ENCODE measurements at regions not wholly inside any gene's neighbourhood (a gene's known extent, or its start where the extent isn't known, plus 50 kb on each side); places are given as distances from the start of the nearest gene placed in this dataset.

DNA sequence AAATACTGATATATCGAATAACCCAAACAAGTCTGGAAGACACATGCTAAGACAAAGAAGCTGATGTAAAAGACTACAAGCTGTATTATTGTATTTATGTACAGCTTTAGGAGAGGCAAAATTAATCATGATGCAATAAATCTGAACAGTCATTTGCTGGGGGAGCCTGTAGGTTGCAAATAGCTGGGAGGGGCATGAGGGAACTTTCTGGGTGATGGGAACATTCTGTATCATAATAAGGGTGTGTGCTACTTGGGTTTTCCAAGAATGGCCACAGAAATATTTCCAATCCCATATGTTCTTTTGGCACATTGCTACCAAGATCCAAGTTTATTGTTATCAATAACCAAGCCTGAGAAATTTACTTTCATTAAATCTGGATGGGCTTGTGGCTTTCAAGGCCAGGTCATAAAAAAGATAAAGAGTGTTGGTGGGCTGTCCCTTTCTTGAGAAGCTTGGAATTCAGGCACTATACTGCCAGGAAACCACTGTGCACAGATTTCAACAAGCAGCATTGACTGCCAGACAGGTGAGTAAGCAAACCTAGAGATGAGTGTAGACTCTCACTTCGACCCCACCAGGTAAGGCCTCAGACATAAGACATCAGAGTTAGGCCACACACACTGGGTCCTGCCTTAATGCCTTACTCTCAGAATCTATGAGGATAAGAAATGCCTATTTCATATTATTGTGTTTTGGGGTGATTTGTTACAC is 629.7 kb upstream of the FZD8 start:
- no peak for DNase-seq

DNA sequence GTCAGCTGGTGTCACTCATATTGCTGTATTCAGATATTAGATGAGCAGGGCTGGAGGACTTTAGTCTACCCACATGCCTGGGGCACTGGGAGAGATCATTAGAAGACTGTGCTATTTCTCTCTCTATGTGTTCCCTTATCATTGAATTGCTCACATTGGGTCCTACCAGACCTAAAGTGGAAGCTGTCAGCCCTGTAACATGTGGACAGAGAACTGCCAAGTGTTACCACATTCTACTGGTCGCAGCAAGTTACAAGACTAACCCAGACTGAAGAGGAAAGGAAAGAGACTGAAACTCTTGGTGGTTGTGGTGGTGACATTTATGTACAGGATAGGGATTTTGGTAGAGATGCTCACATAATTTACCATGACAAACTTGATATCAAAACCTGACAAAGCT is 627.1 kb upstream of the FZD8 start:
- DNase-seq = no peak

DNA sequence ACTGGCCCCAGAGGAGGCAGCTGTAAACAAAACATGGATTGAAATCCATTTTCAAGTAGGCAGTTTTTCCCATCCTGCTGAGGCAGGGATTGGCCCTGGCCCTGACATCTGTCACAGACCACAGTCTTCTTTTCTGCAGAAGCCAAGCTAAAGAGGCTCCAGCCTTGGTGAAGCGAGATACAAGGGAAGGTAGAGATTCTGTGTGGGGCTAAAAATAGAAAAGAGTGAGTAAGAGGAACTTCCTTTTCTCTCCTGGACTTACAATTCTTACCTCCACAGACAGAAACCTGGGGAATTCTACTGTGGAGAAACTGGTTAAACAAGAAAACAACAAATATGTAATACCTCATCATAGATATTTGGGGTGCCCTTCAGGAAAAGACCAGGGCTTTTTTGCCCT is 624.8 kb upstream of the FZD8 start:
- DNase-seq = no peak

- no peak for DNase-seq
These were observed 623.6 kb upstream of the FZD8 start for GRCh38 chr10:36265741-36266140.

- DNase-seq = no peak
These were observed 621.8 kb upstream of the FZD8 start for GRCh38 chr10:36263871-36264270.

DNA sequence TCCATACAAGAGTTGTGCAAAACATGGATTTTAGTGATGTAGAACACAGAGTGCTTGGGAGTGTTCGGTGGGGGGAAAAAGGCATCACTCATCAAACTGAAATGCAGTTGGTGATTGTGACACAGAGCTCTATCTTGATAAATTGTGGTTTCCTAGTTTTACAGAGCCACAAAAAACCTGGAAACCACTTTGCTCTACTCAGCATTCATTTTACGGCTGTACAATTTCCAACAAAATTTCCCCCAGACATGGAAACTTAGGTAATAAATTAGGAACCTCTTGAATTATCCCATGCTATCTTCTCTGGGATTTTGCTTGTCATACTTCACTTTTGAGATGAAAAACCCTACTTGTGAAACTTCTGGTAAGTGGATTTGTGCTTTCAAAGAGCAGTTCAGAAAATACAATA is 614.9 kb upstream of the FZD8 start:
- no peak for DNase-seq

DNA sequence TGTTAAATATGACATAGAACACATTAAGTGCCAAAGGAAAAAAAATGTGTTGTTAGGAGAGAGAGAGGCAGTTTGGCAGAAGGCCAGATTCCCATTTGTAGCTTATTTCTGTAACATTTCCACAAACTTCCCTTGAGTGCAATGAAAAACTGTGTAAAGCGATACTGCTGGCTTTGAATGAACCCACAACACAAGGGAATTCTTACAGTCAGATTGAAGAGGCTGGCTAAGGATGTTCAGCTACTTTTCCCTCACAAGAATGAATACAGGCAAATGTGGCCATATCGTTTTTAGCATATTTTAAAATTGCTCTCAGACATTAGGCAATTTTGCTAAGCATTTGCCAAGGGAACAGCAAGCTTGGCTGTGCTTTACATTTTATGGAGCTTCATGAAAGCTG is 614.1 kb upstream of the FZD8 start:
- no peak for DNase-seq

DNA sequence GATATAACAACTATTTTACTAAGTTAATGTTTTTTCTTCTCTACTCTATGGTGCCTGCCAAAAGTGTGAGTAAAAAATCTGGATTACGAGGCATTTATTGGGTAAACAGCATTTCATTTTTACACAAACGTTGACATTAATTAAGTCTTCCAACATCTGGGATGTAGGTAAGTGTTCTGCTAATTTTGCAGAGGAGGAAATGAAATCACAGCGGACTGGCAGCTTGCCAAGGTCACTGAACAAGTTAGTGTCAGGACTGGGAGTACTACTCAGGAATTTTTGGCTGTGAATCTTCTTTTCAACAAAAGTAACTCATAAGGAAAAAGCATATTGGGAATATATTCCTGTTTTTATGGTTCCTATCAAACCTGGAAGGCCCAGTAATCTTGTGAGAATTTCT is 612.1 kb upstream of the FZD8 start:
- DNase-seq = no peak

DNA sequence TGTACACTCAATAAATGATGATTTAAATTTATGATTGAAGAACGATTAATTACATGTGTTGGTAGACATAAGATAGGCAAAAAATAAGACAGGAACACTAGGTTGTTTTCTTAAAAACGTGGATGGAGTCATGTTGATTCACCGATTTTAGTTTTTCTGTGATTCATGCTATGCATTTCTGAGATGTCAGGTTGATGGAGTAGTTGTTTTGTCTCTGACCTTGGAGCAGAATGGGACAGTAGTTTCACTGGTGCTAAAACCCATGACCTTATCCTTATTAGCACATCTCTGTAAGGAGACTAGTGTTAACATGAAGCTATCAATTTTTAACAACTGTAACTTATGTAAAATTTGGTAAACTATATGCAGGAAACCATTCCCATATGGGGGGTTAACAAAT is 611.6 kb upstream of the FZD8 start:
- no peak for DNase-seq

DNA sequence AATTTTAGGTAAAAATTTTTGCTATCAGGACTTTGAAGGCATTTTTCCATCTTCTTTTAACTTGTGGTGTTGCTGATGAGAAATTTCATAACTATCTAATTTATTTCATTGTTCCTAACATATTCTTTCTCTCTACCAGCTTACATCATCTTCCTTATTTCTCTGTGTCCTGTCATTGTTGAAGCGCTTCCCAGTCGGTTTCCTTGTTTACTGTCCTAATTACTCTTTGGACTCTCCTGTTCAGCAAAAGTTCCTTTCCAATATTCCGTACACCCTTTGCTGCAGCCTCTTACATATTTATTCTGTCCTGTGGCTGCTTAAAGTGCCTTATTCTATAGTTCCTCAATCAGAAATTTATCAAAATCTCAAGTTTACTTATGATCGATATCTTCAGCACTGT is 609.0 kb upstream of the FZD8 start:
- no peak for DNase-seq

- no peak for DNase-seq
These were observed 606.3 kb upstream of the FZD8 start for GRCh38 chr10:36248304-36248981.

DNA sequence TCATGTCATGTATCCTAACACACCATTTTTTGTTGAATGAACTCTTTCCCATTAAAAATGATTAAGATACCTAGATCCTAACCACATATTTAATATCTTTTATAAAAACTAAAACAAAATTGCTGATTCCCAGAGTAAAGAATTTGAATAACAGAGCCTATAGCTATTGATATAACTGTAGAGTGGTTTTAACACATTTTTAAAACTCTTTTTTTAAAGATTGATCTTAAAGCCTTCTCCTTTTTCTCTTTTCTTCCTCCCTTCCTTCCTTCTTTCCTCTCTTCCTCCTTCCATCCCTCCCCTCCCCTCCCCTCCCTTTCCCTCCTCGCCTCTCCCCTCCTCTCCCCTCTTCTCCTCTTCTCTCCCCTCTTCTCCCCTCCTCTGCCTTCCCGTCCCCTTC is 605.4 kb upstream of the FZD8 start:
- DNase-seq = no peak

DNA sequence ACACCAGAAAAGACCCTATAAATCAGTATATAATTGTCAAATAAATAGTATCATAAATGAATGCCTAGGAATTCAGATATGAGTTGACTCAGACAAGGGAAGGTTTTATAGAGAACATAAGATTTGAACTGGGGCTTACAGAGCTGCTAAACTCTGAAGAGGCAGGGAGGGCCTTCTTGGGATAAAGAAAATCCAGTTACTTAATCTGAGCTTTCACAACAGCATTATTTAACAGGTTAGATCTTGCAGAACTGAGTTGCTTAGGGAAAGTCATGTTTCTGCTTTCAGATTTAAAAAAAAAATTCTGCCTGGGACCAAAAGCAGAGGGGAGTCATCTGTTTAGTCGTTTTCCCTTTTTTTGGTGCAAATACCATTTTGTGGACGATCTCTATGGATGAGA is 594.8 kb upstream of the FZD8 start:
- DNase-seq = no peak

DNA sequence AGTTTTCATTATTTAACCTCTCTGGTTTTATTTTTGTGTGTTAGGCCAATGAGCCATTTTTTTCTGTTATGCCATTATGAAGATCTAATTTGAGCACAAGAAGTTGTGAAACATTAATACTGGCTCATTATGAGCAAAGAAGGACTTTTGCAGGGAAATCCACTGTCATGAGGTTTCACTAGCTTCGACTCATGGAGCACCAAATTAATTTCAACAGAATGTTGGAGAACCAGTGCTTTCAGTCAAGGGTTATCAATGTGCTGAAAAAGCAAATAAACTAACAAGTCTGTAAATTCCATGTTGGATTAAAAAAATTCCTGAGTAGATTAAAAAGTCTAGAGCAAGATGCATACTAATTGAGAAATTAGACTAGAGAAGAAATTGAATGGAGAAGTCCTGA is 594.2 kb upstream of the FZD8 start:
- no peak for DNase-seq

GRCh38 chr10:36232935-36233334 is 590.8 kb upstream of the FZD8 start:
- no peak for DNase-seq

DNA sequence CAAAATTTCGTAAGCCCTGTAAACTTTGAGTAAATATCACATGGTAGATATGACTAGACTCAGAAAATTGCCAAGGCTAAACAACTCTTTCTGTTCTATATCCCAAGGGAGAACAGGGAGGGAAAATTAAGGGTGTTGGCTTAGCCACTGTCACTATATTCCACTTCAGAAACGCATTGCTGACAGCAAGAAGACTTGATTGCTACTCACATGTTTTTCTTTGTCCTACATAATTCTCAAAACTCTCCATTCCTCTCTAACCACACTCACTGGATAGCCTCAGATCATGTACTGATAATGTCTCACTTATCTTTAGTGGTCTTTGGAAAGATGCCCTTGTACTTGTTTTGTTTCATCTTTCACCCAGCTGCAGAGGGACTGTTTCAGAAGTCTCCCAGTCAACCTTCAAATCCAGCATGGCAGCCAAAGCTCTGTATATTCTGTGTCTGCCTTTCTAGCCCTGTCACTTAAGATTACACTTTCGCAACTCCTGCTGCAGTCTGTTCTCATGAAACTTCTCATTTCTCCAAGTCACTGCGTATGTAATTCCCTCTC is 582.4 kb upstream of the FZD8 start:
- no peak for DNase-seq

- no peak for DNase-seq
These were observed 579.0 kb upstream of the FZD8 start for GRCh38 chr10:36221101-36221500.

DNA sequence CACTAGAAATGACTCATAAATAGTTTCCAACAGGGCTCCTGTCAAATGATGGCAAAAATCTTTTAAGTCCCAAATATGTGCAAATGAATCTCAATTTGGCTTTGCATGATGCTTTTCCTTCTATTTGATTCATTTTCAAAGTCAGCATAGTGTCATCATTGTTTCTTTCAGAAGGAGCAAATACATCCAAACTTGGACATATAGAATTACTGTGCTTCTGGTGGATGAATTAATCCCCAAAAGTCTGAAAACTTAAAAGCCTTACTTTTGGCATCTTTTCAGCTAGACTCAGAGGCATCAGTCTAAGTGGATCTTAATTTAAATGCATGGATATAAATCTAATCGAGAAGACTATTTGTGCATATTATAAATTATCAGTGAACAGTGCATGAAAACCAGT is 578.1 kb upstream of the FZD8 start:
- no peak for DNase-seq

DNA sequence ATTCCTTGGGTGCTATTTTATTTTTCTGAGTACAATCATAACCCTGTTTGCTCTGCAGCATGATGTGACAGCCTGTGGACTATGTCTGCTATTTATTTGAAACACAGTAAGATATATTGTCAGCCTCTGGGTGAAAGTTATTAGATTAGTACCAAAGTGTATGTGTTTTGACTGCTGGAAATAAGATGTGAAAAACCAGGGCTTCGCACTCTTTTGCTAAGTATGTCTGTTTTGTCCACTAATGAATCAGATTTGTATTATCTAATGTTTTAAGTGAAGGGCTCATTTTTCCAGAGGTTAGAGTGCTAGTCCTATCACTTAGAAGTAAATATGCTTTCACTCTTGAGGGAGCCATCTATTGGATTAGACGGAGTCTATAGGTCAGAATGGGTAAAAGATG is 569.8 kb upstream of the FZD8 start:
- DNase-seq = no peak

DNA sequence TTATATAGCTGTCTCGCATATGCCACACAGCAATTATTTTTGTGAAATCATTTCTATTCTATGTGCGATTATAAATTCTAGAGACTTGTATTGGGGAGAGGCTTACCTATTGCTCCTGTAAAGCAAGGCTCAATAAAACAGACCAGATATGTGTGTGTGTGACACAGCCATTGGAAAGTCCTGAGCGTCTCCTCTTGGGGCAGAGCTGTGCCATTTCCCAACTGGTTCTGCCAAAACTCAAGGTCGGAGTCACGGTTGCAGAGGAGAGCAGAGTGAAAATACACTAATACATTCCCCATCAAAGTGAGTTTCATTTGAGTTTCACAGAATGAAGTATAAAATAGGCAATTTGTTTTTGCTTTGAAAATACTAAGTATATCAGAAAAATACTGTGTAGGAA is 567.4 kb upstream of the FZD8 start:
- DNase-seq = no peak

DNA sequence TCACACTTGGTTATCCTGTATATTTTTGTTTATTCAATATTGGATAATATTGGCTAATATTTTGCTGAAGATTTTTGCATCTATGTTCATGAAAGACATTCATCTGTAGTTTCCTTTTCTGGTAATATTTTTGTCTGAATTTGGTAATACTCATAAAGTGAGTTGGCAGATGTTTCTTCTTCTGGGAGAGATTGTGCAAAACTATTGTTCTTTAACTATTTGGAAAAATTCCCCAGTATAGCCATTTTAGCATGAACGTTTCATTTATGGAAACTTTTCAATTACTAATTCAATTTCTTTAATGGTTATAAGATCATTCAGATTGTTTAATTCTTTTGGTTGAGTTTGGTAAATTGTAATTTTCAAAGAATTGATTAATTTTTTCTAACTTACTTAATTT is 560.8 kb upstream of the FZD8 start:
- DNase-seq = no peak

DNA sequence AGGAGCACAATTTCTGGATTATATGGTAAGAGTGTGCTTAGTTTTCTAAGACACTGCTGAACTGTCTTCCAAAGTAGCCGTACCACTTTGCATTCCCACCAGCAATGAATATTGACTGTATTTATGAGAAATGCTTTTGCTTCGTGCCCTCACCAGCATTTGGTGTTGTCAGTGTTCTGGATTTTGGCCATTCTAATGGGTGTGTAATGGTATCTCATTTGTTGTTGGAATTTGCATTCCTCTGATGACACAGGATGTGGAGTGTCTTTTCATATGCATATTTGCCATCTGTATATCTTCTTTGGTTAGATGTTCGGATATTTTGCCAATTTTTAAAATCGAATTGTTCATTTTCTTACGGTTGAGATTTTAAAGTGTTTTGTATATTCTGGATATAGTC is 558.5 kb upstream of the FZD8 start:
- no peak for DNase-seq

- no peak for DNase-seq
These were observed 556.2 kb upstream of the FZD8 start for GRCh38 chr10:36198322-36198721.

DNA sequence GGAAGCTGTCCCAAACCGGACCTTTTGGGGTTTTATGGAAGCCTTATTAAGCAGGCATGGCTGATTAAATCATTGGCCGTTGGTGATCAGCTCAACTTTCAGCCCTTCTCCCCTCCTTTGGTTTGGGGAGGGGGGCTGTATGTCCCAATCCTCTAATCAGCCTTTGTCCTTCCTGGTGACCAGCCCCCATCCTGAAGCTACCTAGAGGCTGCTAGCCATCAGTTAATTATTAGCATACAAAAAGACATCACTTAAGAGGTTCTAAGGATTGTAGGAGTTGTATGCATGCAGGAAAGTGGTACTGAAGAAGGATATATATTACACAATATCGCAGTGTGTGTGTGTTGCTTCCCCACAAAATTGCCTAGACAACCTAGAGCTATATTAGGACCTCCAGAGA is 553.3 kb upstream of the FZD8 start:
- DNase-seq = no peak

GRCh38 chr10:36194276-36194675 is 552.2 kb upstream of the FZD8 start:
- DNase-seq = no peak

Measured in activated CD4-positive, alpha-beta T cell treated with anti-CD3 and anti-CD28 coated beads, Interleukin-2, amount 50 U/mL, for 1 hour (primary cell).